ENCODE measurements at regions not wholly inside any gene's neighbourhood (a gene's known extent, or its start where the extent isn't known, plus 50 kb on each side); places are given as distances from the start of the nearest gene placed in this dataset.

- no peak for DNase-seq (ENCODE audit: low spot score)
Measured at GRCh38 chr6:154885214-154885613, 109.9 kb upstream of the TIAM2 start.

DNA sequence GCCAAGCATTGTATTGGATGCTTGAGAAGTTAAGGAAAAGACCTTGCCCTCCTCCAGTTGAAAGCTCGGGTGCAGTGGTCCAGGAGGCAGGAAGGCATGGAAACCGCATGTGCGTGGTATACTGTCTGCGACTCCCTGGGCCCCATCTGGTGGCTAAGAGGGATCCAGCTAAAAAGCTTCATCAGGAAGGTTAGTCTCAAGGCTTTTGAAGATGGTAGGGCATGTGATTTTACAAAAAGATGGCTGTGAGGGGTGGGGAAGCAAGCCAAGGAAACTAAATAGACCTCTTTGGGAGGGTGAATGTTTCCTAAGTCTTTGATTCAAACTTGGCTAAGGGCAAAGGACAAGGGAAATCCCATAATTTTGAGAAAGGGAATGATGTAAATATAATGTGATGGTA lies 109.1 kb upstream of the TIAM2 start:
- DNase-seq (ENCODE audit: low spot score), result no peak

- no peak for DNase-seq (ENCODE audit: low spot score)
Measured at GRCh38 chr6:154886471-154886870, 108.6 kb upstream of the TIAM2 start.

DNA sequence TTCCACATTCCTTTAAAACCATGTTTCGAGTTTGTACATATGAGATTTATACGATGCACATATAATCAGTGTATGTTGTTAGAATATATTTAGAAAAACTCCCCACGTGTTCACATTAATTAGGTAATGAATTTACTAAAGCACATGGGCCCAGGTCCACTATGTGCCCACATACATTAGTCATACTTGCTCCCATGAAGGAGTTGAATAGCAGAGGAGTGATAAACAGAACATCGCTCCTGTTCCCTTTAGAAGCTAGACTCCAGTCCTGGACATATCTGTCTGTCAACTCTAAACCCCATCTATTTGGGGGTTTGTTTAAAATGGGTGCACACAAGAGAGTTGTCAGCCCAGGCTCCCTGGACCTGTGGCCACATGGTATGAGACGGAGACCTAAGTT lies 108.1 kb upstream of the TIAM2 start:
- no peak for DNase-seq (ENCODE audit: low spot score)

GRCh38 chr6:154888421-154889295 lies 106.5 kb upstream of the TIAM2 start:
- no peak for DNase-seq (ENCODE audit: low spot score)

DNA sequence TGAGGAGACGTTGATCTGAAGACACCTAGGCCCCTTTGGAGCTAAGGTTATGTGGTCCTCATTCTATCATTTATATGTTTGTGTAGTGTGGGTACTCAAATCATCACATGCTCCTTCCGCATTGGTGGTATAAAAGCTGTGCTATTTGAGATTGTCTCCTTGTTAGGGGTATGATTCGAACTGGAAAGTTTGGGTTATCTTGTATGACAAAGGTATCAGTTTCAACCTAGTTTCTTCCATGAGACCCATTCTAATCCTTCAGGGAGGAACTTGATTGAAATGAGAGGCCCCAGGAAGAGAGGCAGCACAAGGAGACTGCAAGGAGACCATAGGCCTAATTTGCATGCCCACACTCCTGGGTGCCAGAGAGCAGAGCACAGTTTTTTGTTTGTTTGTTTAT lies 104.2 kb upstream of the TIAM2 start:
- DNase-seq (ENCODE audit: low spot score), result no peak

DNA sequence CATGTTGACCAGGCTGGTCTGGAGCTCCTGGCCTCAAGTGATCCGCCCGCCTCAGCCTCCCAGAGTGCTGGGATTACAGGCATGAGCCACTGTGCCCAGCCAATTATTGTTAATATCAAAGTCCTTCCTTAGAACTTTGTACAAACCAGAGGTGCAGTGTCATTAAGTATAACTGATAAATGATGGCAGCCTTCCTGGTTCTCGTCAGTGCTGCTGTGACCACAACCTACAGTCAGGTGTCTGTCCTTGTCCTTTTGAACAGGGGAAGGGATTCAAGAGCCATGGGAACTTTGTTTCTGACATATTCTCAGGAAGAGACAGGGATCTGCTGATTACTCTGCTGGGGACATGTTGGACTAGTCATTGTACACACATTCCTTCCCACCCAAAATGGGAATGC lies 103.2 kb upstream of the TIAM2 start:
- no peak for DNase-seq (ENCODE audit: low spot score)

GRCh38 chr6:154893917-154894316 lies 101.2 kb upstream of the TIAM2 start:
- DNase-seq (ENCODE audit: low spot score), result no peak

- no peak for DNase-seq (ENCODE audit: low spot score)
Measured at GRCh38 chr6:154894902-154895301, 100.2 kb upstream of the TIAM2 start.

- DNase-seq (ENCODE audit: low spot score), result no peak
Measured at GRCh38 chr6:154895841-154896240, 99.3 kb upstream of the TIAM2 start.

DNA sequence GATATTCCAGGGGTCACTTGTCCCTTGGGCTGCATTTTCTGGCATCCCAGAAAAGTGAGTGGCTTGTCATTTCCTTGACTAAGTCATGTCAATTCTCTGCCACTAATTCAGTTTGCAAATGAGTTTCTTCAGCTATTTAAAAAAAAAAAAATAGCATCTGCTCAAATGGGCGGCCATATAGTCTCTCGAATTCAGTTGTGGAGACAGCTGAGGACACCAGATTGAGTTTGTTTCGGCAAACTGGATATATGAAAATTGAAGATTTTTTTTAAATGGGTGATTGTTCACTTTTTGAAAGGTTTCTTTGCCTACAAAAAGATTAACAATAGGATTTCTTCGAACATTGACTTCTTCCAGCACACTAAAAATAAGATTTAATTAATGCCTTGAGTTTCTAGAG lies 96.3 kb upstream of the TIAM2 start:
- no peak for DNase-seq (ENCODE audit: low spot score)

- no peak for DNase-seq (ENCODE audit: low spot score)
Measured at GRCh38 chr6:154899824-154900463, 95.2 kb upstream of the TIAM2 start.

DNA sequence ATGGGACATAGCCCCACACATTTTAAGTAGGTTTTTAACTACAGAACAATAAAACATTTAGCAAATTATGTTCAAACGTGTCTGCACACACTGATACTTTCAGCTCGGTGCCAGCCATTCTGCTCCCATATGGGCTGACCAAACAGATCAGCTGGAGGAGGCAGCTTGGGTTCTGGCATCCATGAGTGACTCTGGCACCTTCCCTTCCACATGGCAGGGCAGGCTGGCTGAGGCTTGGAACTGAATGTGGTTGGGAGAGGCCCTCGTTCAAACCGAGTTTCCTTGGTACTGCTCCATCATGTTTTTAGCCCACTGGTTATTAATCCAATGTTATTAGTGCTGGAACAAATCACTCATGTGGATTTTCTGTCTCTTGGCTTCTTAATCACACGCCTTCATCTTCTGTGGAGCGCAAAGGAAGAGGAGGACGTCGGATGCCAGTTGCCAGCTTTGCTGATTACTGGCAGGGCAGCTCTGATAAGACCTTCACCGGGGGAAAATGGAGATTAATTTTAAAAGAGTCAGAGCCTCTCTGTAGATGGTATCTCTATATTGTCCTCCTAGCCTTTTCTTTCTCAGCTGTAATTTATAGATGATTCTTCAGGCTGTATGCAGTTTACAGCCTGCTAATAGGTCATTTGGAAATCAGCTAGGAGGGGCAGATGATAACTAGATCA lies 93.1 kb upstream of the TIAM2 start:
- no peak for DNase-seq (ENCODE audit: low spot score)

GRCh38 chr6:154907291-154907690 lies 87.8 kb upstream of the TIAM2 start:
- DNase-seq (ENCODE audit: low spot score), result no peak

DNA sequence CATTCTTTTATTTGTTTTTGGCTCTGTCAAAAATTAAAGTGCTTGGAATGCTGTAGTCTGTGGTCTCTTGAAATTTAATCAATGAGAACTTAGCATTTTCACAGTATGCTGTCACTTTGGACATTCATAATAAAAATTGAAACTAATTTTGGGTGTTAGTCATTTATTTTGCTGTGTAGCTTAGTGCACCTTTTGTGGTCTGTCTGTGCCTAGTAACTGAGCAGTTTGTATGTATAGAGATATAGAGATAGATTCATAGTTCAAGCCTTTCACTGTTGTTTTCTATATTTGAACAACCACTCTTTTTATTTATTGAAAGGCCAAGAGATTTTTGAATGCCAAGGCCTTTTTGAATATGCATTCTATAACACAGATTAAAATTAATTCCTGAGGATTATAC lies 86.4 kb upstream of the TIAM2 start:
- DNase-seq (ENCODE audit: low spot score), result no peak

GRCh38 chr6:154909311-154909710 lies 85.8 kb upstream of the TIAM2 start:
- DNase-seq (ENCODE audit: low spot score), result no peak

DNA sequence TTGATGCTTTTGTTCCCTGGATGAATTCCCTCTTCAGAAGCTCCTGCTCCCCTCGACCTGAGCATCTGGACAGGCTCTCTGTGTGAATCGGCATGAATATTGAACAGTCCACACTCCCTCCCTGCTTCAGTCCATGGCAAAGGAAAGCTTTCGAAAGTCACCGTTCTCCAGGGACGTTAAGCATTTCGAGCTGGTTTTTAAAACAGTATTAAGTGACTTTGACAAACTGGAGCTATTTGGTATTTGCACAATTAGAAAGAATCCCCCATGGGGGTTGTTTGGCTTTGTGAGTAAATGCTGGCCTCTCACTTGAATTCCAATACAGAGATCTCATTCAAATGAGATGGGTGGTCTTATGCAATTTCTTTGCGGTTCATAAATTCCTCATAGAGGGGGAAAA lies 85.3 kb upstream of the TIAM2 start:
- DNase-seq (ENCODE audit: low spot score), result peak; percentile 18

GRCh38 chr6:154914288-154914687 lies 80.8 kb upstream of the TIAM2 start:
- no peak for DNase-seq (ENCODE audit: low spot score)

DNA sequence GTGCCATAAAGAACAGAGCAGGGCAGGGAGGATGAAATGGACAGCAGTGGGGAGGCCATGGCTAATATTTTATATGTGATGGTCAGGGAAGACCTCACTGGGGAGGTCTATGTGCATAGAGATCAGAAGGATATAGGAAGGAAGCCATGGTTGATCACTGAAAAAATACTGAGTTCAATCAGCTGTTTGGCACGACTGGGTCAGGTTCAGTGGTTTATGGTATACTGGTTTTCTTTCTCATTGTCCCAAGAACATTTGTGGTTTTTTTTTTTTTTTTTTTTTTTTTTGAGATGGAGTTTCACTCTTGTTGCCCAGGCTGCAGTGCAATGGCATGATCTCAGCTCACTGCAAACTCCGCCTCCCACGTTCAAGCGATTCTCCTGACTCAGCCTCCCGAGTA lies 78.3 kb upstream of the TIAM2 start:
- no peak for DNase-seq (ENCODE audit: low spot score)

GRCh38 chr6:154917941-154918340 lies 77.2 kb upstream of the TIAM2 start:
- DNase-seq (ENCODE audit: low spot score), result no peak

DNA sequence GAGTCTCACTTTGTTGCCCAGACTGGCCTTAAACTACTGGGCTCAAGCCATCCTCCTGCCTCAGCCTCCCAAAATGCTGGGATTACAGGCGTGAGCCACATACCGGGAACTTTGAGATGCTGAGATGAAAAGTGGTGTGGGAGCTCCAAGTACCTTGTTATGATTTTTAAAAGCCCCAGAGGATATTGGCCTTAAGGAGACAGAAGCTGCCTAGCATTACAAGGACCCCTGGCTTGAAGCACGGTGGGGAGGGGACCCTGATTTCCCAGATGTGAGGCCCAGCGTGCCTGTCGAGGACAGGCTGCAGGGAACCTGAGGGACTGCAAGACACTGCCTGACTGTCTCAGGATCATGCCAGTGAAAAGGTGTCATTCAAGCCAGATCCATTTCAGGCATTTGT lies 75.3 kb upstream of the TIAM2 start:
- DNase-seq (ENCODE audit: low spot score), result no peak

DNA sequence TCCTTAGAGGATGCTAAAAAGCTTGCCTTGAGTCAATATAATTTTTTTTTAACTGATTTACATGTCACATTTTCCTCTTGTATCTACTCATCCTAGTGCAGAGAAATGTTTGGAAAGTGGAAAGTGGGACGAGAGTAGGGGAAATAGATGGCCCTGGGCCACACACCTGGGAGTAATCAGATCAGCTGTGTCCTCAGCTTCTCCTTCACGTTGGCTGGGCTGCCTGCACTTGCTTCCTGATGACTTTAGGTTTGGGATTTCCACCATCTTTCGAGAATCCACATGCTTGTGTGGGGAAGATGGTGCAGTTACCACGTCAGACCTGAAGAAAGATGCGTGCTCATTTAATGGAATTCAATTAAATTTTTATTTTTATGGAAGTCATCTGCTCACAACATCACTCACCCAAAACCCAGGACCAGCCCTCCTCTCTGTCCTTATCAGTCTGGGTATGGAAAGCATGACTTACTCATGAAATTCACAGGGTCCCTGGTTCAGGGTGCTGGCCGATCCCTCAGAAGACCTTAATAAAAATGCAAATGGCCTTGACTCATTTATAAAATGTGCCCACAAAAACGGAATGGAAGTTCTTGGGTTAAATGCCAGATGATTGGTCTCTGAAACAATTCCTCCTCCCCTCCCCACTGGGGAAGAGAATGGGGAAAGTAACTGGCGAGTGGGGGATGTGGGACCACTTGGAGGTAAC lies 74.5 kb upstream of the TIAM2 start:
- DNase-seq (ENCODE audit: low spot score), result no peak

DNA sequence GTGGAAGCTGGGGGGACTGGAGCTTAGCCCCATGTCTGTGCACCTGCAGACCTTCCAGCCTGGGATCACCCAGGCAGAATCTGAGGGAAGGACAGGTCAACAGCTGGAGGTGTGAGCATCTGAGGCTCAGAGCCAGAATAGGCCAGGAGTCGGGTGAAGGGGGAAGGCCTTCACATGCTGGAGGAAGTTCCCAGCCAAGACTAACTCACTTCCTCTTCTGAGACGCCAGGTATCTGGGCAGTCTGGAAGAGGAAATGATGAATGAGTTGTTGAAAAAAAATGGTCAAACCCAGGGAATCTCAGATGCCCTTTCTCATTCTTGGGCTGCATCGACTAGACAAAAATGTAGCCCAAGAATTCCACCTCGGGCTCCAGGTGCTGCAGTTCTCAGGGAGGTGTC lies 73.6 kb upstream of the TIAM2 start:
- no peak for DNase-seq (ENCODE audit: low spot score)
